ENCODE measurements at regions not wholly inside any gene's neighbourhood (a gene's known extent, or its start where the extent isn't known, plus 50 kb on each side); places are given as distances from the start of the nearest gene placed in this dataset.
A peak's percentile ranks its signal among the peaks of the same experiment; 100 is the strongest.
"Not testable (repeated sequence)": the region's sequence is repeated elsewhere in the genome, so short reads cannot be mapped to it uniquely, and the experiment has no call there.

GRCh38 chrX:34493086-34493485 lies 164.0 kb downstream of the TMEM47 start:
- H3K4me3 ChIP-seq (ENCODE audit: low read depth, low read length): no peak overlapping the region
- no peak for DNase-seq (ENCODE audit: low read depth)

GRCh38 chrX:34491126-34491525 lies 166.0 kb downstream of the TMEM47 start:
- no peak overlapping the region for H3K4me3 ChIP-seq (ENCODE audit: low read depth, low read length)
- no peak for DNase-seq (ENCODE audit: low read depth)
- no peak for TF ChIP-seq CTCF (conservative IDR thresholded peaks at IDR 0.05; ENCODE audit: low read depth, low read length)

More at GRCh38 chrX:34493086-34493485, 164.0 kb downstream of the TMEM47 start:
- no peak for TF ChIP-seq CTCF (conservative IDR thresholded peaks at IDR 0.05; ENCODE audit: low read depth, low read length)

GRCh38 chrX:34487364-34487763 lies 169.7 kb downstream of the TMEM47 start:
- no peak for DNase-seq (ENCODE audit: low read depth)
- no peak for TF ChIP-seq CTCF (conservative IDR thresholded peaks at IDR 0.05; ENCODE audit: low read depth, low read length)
- H3K4me3 ChIP-seq (ENCODE audit: low read depth, low read length): no peak overlapping the region

GRCh38 chrX:34483980-34484379 lies 173.1 kb downstream of the TMEM47 start:
- no peak for DNase-seq (ENCODE audit: low read depth)
- TF ChIP-seq CTCF (conservative IDR thresholded peaks at IDR 0.05; ENCODE audit: low read depth, low read length): no peak
- no peak overlapping the region for H3K4me3 ChIP-seq (ENCODE audit: low read depth, low read length)

- no peak overlapping the region for H3K4me3 ChIP-seq (ENCODE audit: low read depth, low read length)
- DNase-seq (ENCODE audit: low read depth): no peak
- no peak for TF ChIP-seq CTCF (conservative IDR thresholded peaks at IDR 0.05; ENCODE audit: low read depth, low read length)
These were observed 186.6 kb downstream of the TMEM47 start for GRCh38 chrX:34470507-34470906.

GRCh38 chrX:34467437-34467836 lies 189.6 kb downstream of the TMEM47 start:
- H3K4me3 ChIP-seq (ENCODE audit: low read depth, low read length): no peak overlapping the region
- TF ChIP-seq CTCF (conservative IDR thresholded peaks at IDR 0.05; ENCODE audit: low read depth, low read length): no peak
- DNase-seq (ENCODE audit: low read depth): peak; percentile 3

- not testable (repeated sequence) for DNase-seq (ENCODE audit: low read depth); H3K4me3 ChIP-seq (ENCODE audit: low read depth, low read length)
These were observed 193.9 kb downstream of the TMEM47 start for GRCh38 chrX:34463220-34463619.

- DNase-seq (ENCODE audit: low read depth): not testable (repeated sequence)
These were observed 199.2 kb downstream of the TMEM47 start for GRCh38 chrX:34457850-34458249.

More at GRCh38 chrX:34457850-34458249, 199.2 kb downstream of the TMEM47 start:
- not testable (repeated sequence) for H3K4me3 ChIP-seq (ENCODE audit: low read depth, low read length)

Measured in choroid plexus epithelial cell (primary cell).